Ishikawa (cell line): ENCODE measurements at regions not wholly inside any gene's neighbourhood (a gene's known extent, or its start where the extent isn't known, plus 50 kb on each side); places are given as distances from the start of the nearest gene placed in this dataset.

ENCODE experiments used
- EGR1 ChIP-seq: IDR thresholded peaks from 2 replicates; pipeline ENCODE4 v1.6.1; 2012
- MAX ChIP-seq: IDR thresholded peaks from 2 replicates; pipeline ENCODE4 v1.6.1; 2012
- NFIC ChIP-seq: IDR thresholded peaks from 2 replicates; pipeline ENCODE4 v1.6.1; 2012
- RAD21 ChIP-seq: IDR thresholded peaks from 2 replicates; pipeline ENCODE4 v1.6.1; 2012; ENCODE audit warnings: low read depth
- TAF1 ChIP-seq: IDR thresholded peaks from 2 replicates; pipeline ENCODE4 v1.6.1; 2012; ENCODE audit warnings: low read depth, mild to moderate bottlenecking
- TCF12 ChIP-seq: IDR thresholded peaks from 2 replicates; pipeline ENCODE4 v1.6.1; 2012; ENCODE audit warnings: low read depth
- TEAD4 ChIP-seq: IDR thresholded peaks from 2 replicates; pipeline ENCODE4 v1.6.1; 2012
- YY1 ChIP-seq: IDR thresholded peaks from 2 replicates; pipeline ENCODE4 v1.6.1; 2012; ENCODE audit warnings: low read depth
- TF ChIP-seq, protein P1 (sequence below): IDR thresholded peaks from 2 replicates; pipeline ENCODE4 v1.6.1; 2012; ENCODE audit warnings: low read depth, mild to moderate bottlenecking

DNA sequence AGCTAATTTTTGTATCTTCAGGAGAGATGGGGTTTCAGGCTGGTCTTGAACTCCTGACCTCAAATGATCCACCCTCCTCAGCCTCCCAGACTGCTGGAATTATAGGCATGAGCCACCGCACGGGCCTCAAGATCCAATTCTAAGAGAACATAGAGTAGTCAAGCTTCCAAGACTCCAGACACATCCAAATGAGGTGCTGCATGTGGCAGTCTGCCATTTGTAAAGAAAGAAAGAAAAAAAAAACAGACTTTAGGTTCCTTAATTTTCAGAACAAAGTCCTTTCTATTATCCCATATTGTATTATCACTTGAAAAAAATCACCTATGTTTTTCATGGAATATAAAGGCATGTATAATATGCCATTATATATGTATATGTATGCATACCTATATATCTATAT lies 2104.5 kb downstream of the MAT2B start:
- TF ChIP-seq TEAD4 (no peak), YY1 (no peak), NFIC (no peak), EGR1 (no peak), TCF12 (no peak), TAF1 (no peak), MAX (no peak), RAD21 (no peak)
- TF ChIP-seq, protein P1, sequence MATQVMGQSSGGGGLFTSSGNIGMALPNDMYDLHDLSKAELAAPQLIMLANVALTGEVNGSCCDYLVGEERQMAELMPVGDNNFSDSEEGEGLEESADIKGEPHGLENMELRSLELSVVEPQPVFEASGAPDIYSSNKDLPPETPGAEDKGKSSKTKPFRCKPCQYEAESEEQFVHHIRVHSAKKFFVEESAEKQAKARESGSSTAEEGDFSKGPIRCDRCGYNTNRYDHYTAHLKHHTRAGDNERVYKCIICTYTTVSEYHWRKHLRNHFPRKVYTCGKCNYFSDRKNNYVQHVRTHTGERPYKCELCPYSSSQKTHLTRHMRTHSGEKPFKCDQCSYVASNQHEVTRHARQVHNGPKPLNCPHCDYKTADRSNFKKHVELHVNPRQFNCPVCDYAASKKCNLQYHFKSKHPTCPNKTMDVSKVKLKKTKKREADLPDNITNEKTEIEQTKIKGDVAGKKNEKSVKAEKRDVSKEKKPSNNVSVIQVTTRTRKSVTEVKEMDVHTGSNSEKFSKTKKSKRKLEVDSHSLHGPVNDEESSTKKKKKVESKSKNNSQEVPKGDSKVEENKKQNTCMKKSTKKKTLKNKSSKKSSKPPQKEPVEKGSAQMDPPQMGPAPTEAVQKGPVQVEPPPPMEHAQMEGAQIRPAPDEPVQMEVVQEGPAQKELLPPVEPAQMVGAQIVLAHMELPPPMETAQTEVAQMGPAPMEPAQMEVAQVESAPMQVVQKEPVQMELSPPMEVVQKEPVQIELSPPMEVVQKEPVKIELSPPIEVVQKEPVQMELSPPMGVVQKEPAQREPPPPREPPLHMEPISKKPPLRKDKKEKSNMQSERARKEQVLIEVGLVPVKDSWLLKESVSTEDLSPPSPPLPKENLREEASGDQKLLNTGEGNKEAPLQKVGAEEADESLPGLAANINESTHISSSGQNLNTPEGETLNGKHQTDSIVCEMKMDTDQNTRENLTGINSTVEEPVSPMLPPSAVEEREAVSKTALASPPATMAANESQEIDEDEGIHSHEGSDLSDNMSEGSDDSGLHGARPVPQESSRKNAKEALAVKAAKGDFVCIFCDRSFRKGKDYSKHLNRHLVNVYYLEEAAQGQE, result no peak
